ENCODE measurements at regions not wholly inside any gene's neighbourhood (a gene's known extent, or its start where the extent isn't known, plus 50 kb on each side); places are given as distances from the start of the nearest gene placed in this dataset.

- H3K79me2 ChIP-seq (ENCODE audit: insufficient read depth, low read length): no peaks in the 10 kb centered on the region
- no peak for ATAC-seq
- no peak overlapping the region for H3K4me3 ChIP-seq (replicated peaks in 1 of 3; ENCODE audit: insufficient read depth in 1 of 3, low read depth in 2 of 3, low read length in 3 of 3)
- no peak for FAIRE-seq
- no peaks in the 10 kb centered on the region for H3K9me3 ChIP-seq (ENCODE audit: low read length)
- no peaks in the 10 kb centered on the region for H3K4me1 ChIP-seq (ENCODE audit: insufficient read depth, low read length)
- no peak for TF ChIP-seq HHEX (CRISPR knock-in tag; IDR thresholded peaks at IDR 0.05)
- no peak for TF ChIP-seq ZNF543 (CRISPR knock-in tag; IDR thresholded peaks at IDR 0.05)
- TF ChIP-seq RBM39 (IDR thresholded peaks at IDR 0.05; ENCODE audit: low read depth, low read length, poor library complexity, severe bottlenecking): no peak
- no peak for TF ChIP-seq ZSCAN12 (CRISPR knock-in tag; IDR thresholded peaks at IDR 0.05)
- TF ChIP-seq ZBTB8A (CRISPR knock-in tag; IDR thresholded peaks at IDR 0.05; ENCODE audit: borderline replicate concordance, low read depth): no peak
- TF ChIP-seq PPARG (CRISPR knock-in tag; conservative IDR thresholded peaks at IDR 0.05): no peak
- TF ChIP-seq PRDM15 (CRISPR knock-in tag; IDR thresholded peaks at IDR 0.05): no peak
- no peak overlapping the region for H2AFZ ChIP-seq (ENCODE audit: low read length)
- no peak overlapping the region for H3K27ac ChIP-seq (ENCODE audit: extremely low read length, insufficient read depth, low read length)
- no peak overlapping the region for H3K4me2 ChIP-seq (ENCODE audit: low read depth, low read length)
- ChIA-PET POLR2A (no interaction called here), CTCF (ENCODE audit: low intra/inter-chr PET ratio, low total read pairs) (no interaction called here)
- no peak overlapping the region for H3K9ac ChIP-seq (ENCODE audit: insufficient read depth, low read depth, low read length)
- no peak for DNase-seq (ENCODE audit: low spot score)
- BruUV-seq (replicated peaks): no TSS peak
- H3K36me3 ChIP-seq (replicated peaks in 1 of 2; ENCODE audit: control insufficient read depth in 1 of 2, insufficient read depth in 2 of 2, low read length in 2 of 2): no peaks in the 10 kb centered on the region
- no peaks in the 10 kb centered on the region for H4K20me1 ChIP-seq (ENCODE audit: insufficient read depth, low read length)
- no peaks in the 10 kb centered on the region for H3K27me3 ChIP-seq (ENCODE audit: control insufficient read depth in 1 of 2, insufficient read depth in 2 of 2, low read length in 2 of 2)
- intact Hi-C loops (cut with micrococcal nuclease; ENCODE audit: unreplicated experiment) (no loop called here), in situ Hi-C loops (cut with HindIII; ENCODE audit: extremely low pct_ligation_motif_present, low pct_unique_long_range_greater_than_20kb) (no loop called here)
Measured at GRCh38 chr2:192250961-192251360, 56.2 kb upstream of the TMEFF2 start.
